ENCODE measurements at regions not wholly inside any gene's neighbourhood (a gene's known extent, or its start where the extent isn't known, plus 50 kb on each side); places are given as distances from the start of the nearest gene placed in this dataset.

DNA sequence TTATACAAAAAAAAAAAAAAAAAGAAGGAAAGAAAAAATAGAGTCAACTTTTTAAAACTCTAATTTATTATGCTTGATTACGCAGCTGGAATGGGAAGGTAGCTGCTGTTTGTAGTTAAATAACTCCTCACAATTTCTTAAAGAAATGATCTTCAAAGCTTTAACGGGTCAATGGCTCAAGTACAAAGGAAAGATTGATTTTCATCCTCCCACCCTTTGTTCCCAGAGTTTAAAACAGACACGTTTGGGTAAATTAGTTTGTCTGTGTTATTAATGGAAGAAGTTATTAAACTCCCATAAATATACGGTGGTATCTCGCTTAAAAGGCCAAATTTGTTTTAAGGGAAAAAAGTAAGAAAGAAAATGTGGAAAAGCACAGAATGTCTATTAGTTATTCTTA is 179.3 kb downstream of the EMX2 start:
- Histone ChIP-seq H3K9me1 (replicated peaks; ENCODE audit: control insufficient read depth, extremely low read depth, insufficient read depth, low read length) (no peaks in the 10 kb centered on the region), H4K20me1 (replicated peaks; ENCODE audit: control insufficient read depth, extremely low read depth, insufficient read depth, low read length) (no peaks in the 10 kb centered on the region), H3K9me3 (replicated peaks; ENCODE audit: control insufficient read depth, insufficient read depth, low read length) (no peaks in the 10 kb centered on the region), H3K27ac (ENCODE audit: insufficient read depth, low read depth, low read length) (no peak overlapping the region), H3K4me3 (replicated peaks in 1 of 3; ENCODE audit: insufficient read depth in 1 of 3, low read depth in 1 of 3, low read length in 3 of 3) (no peak overlapping the region), H3K4me1 (ENCODE audit: control insufficient read depth, extremely low read depth, insufficient read depth, low read length) (no peaks in the 10 kb centered on the region), H3K9ac (replicated peaks; ENCODE audit: extremely low read depth, insufficient read depth, low read length) (no peak overlapping the region), H3K36me3 (ENCODE audit: control insufficient read depth in 2 of 2, extremely low read depth in 1 of 2, insufficient read depth in 2 of 2, low read length in 2 of 2) (no peaks in the 10 kb centered on the region), H3K79me2 (ENCODE audit: control insufficient read depth, insufficient read depth, low read length) (no peaks in the 10 kb centered on the region), H3K4me2 (ENCODE audit: insufficient read depth, low read length) (no peak overlapping the region), H3K27me3 (ENCODE audit: control insufficient read depth in 2 of 2, insufficient read depth in 2 of 2, low read length in 2 of 2) (no peaks in the 10 kb centered on the region), H2AFZ (ENCODE audit: low read depth, low read length) (no peak overlapping the region)
- dilution Hi-C loops (cut with MboI; ENCODE audit: extremely low pct_ligation_motif_present, low sequenced_read_pairs) (no loop called here), intact Hi-C loops (cut with micrococcal nuclease) (no loop called here)
- no peak for FAIRE-seq
- DNase-seq (ENCODE audit: low read depth, low spot score): no peak
- ChIA-PET POLR2A (no interaction called here), CTCF (no interaction called here)
- no peak for TF ChIP-seq EZH2 (IDR thresholded peaks at IDR 0.05; ENCODE audit: borderline replicate concordance, low read depth, low read length, severe bottlenecking)
- TF ChIP-seq MYC (IDR thresholded peaks at IDR 0.05; ENCODE audit: low read depth, low read length): no peak
- no peak for TF ChIP-seq MAX (IDR thresholded peaks at IDR 0.05; ENCODE audit: insufficient read depth, insufficient read length)
- BruUV-seq (replicated peaks): no TSS peak

DNA sequence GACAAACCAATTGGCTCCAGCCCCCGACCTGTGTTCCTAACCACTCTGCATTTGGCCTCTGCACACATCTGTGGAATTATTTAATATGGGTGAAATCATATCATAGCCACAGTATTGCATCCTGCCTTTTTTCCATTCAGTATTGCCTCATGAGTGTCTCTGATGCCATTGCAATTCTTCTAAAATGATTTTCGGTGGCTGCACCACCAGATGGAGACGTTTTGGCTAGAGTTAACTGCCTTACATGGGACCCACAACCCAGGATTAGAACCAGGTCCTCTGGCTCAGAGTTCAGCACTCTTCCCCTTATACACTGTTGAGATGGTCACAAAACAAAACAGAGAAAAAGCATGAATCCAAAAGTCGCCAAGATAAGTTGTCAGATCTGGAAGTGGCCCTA is 180.8 kb downstream of the EMX2 start:
- H3K9me1 ChIP-seq (replicated peaks; ENCODE audit: control insufficient read depth, extremely low read depth, insufficient read depth, low read length): no peaks in the 10 kb centered on the region
- no peak overlapping the region for H3K4me3 ChIP-seq (replicated peaks in 1 of 3; ENCODE audit: insufficient read depth in 1 of 3, low read depth in 1 of 3, low read length in 3 of 3)
- no peaks in the 10 kb centered on the region for H4K20me1 ChIP-seq (replicated peaks; ENCODE audit: control insufficient read depth, extremely low read depth, insufficient read depth, low read length)
- no peak for DNase-seq (ENCODE audit: low read depth, low spot score)
- no peaks in the 10 kb centered on the region for H3K36me3 ChIP-seq (ENCODE audit: control insufficient read depth in 2 of 2, extremely low read depth in 1 of 2, insufficient read depth in 2 of 2, low read length in 2 of 2)
- no peaks in the 10 kb centered on the region for H3K9me3 ChIP-seq (replicated peaks; ENCODE audit: control insufficient read depth, insufficient read depth, low read length)
- no peak overlapping the region for H3K4me2 ChIP-seq (ENCODE audit: insufficient read depth, low read length)
- no peak overlapping the region for H3K27ac ChIP-seq (ENCODE audit: insufficient read depth, low read depth, low read length)
- intact Hi-C loops (cut with micrococcal nuclease) (no loop called here), dilution Hi-C loops (cut with MboI; ENCODE audit: extremely low pct_ligation_motif_present, low sequenced_read_pairs) (no loop called here)
- no peak overlapping the region for H2AFZ ChIP-seq (ENCODE audit: low read depth, low read length)
- FAIRE-seq: no peak
- TF ChIP-seq POLR2AphosphoS5 (IDR thresholded peaks at IDR 0.05; ENCODE audit: insufficient read depth, low read depth, low read length): no peak
- TF ChIP-seq FOS (IDR thresholded peaks at IDR 0.05; ENCODE audit: borderline replicate concordance, insufficient read depth, low read length): no peak
- TF ChIP-seq, protein P1, sequence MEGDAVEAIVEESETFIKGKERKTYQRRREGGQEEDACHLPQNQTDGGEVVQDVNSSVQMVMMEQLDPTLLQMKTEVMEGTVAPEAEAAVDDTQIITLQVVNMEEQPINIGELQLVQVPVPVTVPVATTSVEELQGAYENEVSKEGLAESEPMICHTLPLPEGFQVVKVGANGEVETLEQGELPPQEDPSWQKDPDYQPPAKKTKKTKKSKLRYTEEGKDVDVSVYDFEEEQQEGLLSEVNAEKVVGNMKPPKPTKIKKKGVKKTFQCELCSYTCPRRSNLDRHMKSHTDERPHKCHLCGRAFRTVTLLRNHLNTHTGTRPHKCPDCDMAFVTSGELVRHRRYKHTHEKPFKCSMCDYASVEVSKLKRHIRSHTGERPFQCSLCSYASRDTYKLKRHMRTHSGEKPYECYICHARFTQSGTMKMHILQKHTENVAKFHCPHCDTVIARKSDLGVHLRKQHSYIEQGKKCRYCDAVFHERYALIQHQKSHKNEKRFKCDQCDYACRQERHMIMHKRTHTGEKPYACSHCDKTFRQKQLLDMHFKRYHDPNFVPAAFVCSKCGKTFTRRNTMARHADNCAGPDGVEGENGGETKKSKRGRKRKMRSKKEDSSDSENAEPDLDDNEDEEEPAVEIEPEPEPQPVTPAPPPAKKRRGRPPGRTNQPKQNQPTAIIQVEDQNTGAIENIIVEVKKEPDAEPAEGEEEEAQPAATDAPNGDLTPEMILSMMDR (IDR thresholded peaks at IDR 0.05; ENCODE audit: extremely low read depth in 1 of 2, insufficient read depth in 1 of 2, low read depth in 1 of 2, low read length in 2 of 2): no peak
- TF ChIP-seq POLR2A (IDR thresholded peaks at IDR 0.05; ENCODE audit: low read depth, low read length): no peak
- TF ChIP-seq MYC (IDR thresholded peaks at IDR 0.05; ENCODE audit: low read depth, low read length): no peak
- no peak for TF ChIP-seq MAX (IDR thresholded peaks at IDR 0.05; ENCODE audit: insufficient read depth, insufficient read length)
- no peak for TF ChIP-seq EZH2 (IDR thresholded peaks at IDR 0.05; ENCODE audit: borderline replicate concordance, low read depth, low read length, severe bottlenecking)
- no peak for TF ChIP-seq JUN (IDR thresholded peaks at IDR 0.05; ENCODE audit: borderline replicate concordance, insufficient read depth, insufficient read length, low read depth)
- no peak for TF ChIP-seq GATA2 (IDR thresholded peaks at IDR 0.05; ENCODE audit: insufficient read depth, insufficient read length, low read depth, low read length)
- H3K27me3 ChIP-seq (ENCODE audit: control insufficient read depth in 2 of 2, insufficient read depth in 2 of 2, low read length in 2 of 2): no peaks in the 10 kb centered on the region
- BruUV-seq (replicated peaks): no TSS peak
- POLR2A ChIA-PET: no interaction called here
- no peak overlapping the region for H3K9ac ChIP-seq (replicated peaks; ENCODE audit: extremely low read depth, insufficient read depth, low read length)
- H3K79me2 ChIP-seq (ENCODE audit: control insufficient read depth, insufficient read depth, low read length): no peaks in the 10 kb centered on the region
- no peaks in the 10 kb centered on the region for H3K4me1 ChIP-seq (ENCODE audit: control insufficient read depth, extremely low read depth, insufficient read depth, low read length)
- CTCF ChIA-PET: no interaction called here

All from endothelial cell of umbilical vein (primary cell).